MM.1S (cell line): ENCODE measurements at regions not wholly inside any gene's neighbourhood (a gene's known extent, or its start where the extent isn't known, plus 50 kb on each side); places are given as distances from the start of the nearest gene placed in this dataset.

Source experiments
- DNase-seq: peaks from one replicate; pipeline ENCODE4 v3.0.0-alpha.2; 2015
- H2AFZ ChIP-seq: fragments of 300-600 bp; sonication (generic); 2 replicates; pipeline ENCODE4 v1.6.0; 2016; ENCODE audit warnings: antibody characterized with exemption, low read length
- H3F3A ChIP-seq: fragments of 300-600 bp; sonication (generic); 2 replicates; pipeline ENCODE4 v1.6.1; 2016; ENCODE audit warnings: mild to moderate bottlenecking, antibody characterized with exemption, low read length, moderate library complexity, mixed read lengths; ENCODE audit not compliant: insufficient read depth
- H3K27ac ChIP-seq: fragments of 300-600 bp; sonication (generic); 2 replicates; pipeline ENCODE4 v1.5.1; 2016; ENCODE audit warnings: mild to moderate bottlenecking, low read length
- H3K27me3 ChIP-seq: fragments of 300-600 bp; sonication (generic); replicated peaks from 2 replicates; pipeline ENCODE4 v1.6.0; 2016; ENCODE audit warnings: low read length; ENCODE audit not compliant: insufficient read depth
- H3K36me3 ChIP-seq: fragments of 300-600 bp; sonication (generic); replicated peaks from 2 replicates; pipeline ENCODE4 v1.6.1; 2016; ENCODE audit warnings: mild to moderate bottlenecking, low read length, mixed read lengths; ENCODE audit not compliant: insufficient read depth
- H3K4me1 ChIP-seq: fragments of 300-600 bp; sonication (generic); 2 replicates; pipeline ENCODE4 v1.6.1; 2016; ENCODE audit warnings: low read length, mixed read lengths
- H3K4me2 ChIP-seq: fragments of 300-600 bp; sonication (generic); 2 replicates; pipeline ENCODE4 v1.6.0; 2016; ENCODE audit warnings: low read depth, low read length
- H3K4me3 ChIP-seq: fragments of 300-600 bp; sonication (generic); 2 replicates; pipeline ENCODE4 v1.5.1; 2016; ENCODE audit warnings: low read length, mixed read lengths
- H3K79me2 ChIP-seq: fragments of 300-600 bp; sonication (generic); 2 replicates; pipeline ENCODE4 v1.6.1; 2016; ENCODE audit warnings: mixed run types, low read length, mixed read lengths
- H3K9ac ChIP-seq: fragments of 300-600 bp; sonication (generic); 2 replicates; pipeline ENCODE4 v1.6.1; 2016; ENCODE audit warnings: low read length, mixed read lengths
- H3K9me2 ChIP-seq: fragments of 300-600 bp; sonication (generic); replicated peaks from 2 replicates; pipeline ENCODE4 v1.6.1; 2016; ENCODE audit warnings: mild to moderate bottlenecking, low read length, mixed read lengths; ENCODE audit not compliant: insufficient read depth
- H3K9me3 ChIP-seq: fragments of 300-600 bp; sonication (generic); replicated peaks from 2 replicates; pipeline ENCODE4 v1.6.1; 2016; ENCODE audit warnings: mild to moderate bottlenecking, low read length, mixed read lengths; ENCODE audit not compliant: insufficient read depth
- H4K20me1 ChIP-seq: fragments of 300-600 bp; sonication (generic); 2 replicates; pipeline ENCODE4 v1.6.1; 2016; ENCODE audit warnings: mild to moderate bottlenecking, low read length, moderate library complexity, mixed read lengths; ENCODE audit not compliant: insufficient read depth
- EZH2 ChIP-seq: fragments of 300-600 bp; sonication (generic); optimal IDR thresholded peaks from 2 replicates; pipeline ENCODE3; 2017; ENCODE audit warnings: low read depth, mild to moderate bottlenecking, antibody characterized with exemption, low read length, mixed read lengths
- EZH2phosphoT487 ChIP-seq: fragments of 300-600 bp; sonication (generic); IDR thresholded peaks from 2 replicates; pipeline ENCODE4 v1.6.1; 2018; ENCODE audit warnings: antibody characterized with exemption, low read length
- TF ChIP-seq, protein P1 (sequence below): fragments of 300-600 bp; sonication (generic); IDR thresholded peaks from 2 replicates; pipeline ENCODE4 v1.5.1; 2016; ENCODE audit warnings: antibody characterized with exemption, low read length, mixed read lengths

DNA sequence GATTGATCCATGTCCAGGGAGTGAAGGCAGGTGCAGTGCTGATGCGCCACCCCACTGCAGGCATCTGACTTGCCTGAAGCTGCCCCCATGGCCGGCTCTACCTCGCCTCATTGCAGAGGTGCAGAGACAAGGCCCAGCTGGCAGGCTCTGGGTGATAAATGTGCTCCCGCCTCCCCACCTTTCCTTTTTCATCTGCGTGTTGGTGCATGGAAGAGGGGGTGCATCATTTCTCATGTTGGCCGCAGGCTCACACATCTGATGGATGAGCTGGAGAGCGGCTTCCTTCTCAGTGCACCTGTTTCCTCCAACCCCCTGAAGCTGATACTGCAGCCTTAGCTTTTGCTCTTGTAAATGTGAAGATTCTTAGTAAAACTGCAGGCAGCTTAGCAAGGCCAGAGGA, 306.0 kb upstream of the KAZN start:
- Histone ChIP-seq H3K27me3 (no peaks in the 10 kb centered on the region), H3K9me3 (no peaks in the 10 kb centered on the region), H3K36me3 (no peaks in the 10 kb centered on the region), H3F3A (no peaks in the 10 kb centered on the region), H3K4me1 (no peaks in the 10 kb centered on the region), H2AFZ (no peak overlapping the region), H4K20me1 (no peaks in the 10 kb centered on the region), H3K79me2 (no peaks in the 10 kb centered on the region), H3K9ac (no peak overlapping the region), H3K9me2 (no peaks in the 10 kb centered on the region), H3K4me2 (no peak overlapping the region), H3K27ac (no peak overlapping the region), H3K4me3 (no peak overlapping the region)
- no peak for TF ChIP-seq EZH2
- TF ChIP-seq, protein P1, sequence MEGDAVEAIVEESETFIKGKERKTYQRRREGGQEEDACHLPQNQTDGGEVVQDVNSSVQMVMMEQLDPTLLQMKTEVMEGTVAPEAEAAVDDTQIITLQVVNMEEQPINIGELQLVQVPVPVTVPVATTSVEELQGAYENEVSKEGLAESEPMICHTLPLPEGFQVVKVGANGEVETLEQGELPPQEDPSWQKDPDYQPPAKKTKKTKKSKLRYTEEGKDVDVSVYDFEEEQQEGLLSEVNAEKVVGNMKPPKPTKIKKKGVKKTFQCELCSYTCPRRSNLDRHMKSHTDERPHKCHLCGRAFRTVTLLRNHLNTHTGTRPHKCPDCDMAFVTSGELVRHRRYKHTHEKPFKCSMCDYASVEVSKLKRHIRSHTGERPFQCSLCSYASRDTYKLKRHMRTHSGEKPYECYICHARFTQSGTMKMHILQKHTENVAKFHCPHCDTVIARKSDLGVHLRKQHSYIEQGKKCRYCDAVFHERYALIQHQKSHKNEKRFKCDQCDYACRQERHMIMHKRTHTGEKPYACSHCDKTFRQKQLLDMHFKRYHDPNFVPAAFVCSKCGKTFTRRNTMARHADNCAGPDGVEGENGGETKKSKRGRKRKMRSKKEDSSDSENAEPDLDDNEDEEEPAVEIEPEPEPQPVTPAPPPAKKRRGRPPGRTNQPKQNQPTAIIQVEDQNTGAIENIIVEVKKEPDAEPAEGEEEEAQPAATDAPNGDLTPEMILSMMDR, result no peak
- no peak for TF ChIP-seq EZH2phosphoT487
- DNase-seq, result no peak

- Histone ChIP-seq H3K4me1 (no peaks in the 10 kb centered on the region), H3K9me3 (no peaks in the 10 kb centered on the region), H3K36me3 (no peaks in the 10 kb centered on the region), H3K4me2 (no peak overlapping the region), H3K27ac (no peak overlapping the region), H4K20me1 (no peaks in the 10 kb centered on the region), H3K27me3 (no peaks in the 10 kb centered on the region), H3K79me2 (no peaks in the 10 kb centered on the region), H3K9ac (no peak overlapping the region), H3F3A (no peaks in the 10 kb centered on the region), H3K9me2 (no peaks in the 10 kb centered on the region), H3K4me3 (no peak overlapping the region), H2AFZ (no peak overlapping the region)
- TF ChIP-seq EZH2 (no peak), EZH2phosphoT487 (no peak)
- TF ChIP-seq, protein P1, result no peak
- no peak for DNase-seq
Observed at GRCh38 chr1:14294006-14294405, 304.5 kb upstream of the KAZN start.

DNA sequence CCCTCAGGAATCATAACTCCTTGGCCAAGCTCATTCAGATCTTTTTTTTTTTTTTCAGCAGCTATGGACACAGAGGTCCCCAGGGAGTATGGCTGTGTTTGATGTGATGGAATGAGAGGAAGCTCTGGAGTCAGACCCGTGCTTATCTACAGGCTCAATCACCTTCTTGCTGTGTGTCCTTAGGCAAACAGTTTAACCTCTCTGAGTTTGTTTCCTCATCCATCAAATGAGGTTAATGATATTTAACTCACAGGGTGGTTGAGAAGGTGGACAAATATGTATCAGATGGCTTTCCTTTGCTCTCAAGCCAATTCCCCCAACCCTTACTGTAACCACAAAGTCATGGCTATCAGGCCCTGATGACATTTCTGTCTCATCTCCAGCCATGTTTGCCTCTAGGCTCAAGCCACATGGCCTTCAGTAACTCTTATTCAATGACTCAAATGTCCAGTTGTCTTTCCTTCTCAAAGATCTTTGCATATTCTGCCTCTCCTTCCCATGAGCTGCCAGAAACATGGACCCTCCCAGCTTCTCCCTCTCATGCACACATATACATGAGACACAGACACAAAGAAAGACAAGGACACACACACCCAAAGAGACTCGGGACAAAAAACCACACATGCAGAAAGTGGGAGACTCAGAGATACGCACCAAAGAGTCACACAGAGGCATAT, 303.5 kb upstream of the KAZN start:
- Histone ChIP-seq H3K4me1 (no peaks in the 10 kb centered on the region), H3K9ac (no peak overlapping the region), H3K27ac (no peak overlapping the region), H2AFZ (no peak overlapping the region), H3K4me3 (no peak overlapping the region), H3K4me2 (no peak overlapping the region), H3K36me3 (no peaks in the 10 kb centered on the region), H3F3A (no peaks in the 10 kb centered on the region), H3K79me2 (no peaks in the 10 kb centered on the region), H3K27me3 (no peaks in the 10 kb centered on the region), H4K20me1 (no peaks in the 10 kb centered on the region), H3K9me2 (no peaks in the 10 kb centered on the region), H3K9me3 (no peaks in the 10 kb centered on the region)
- DNase-seq, result no peak
- TF ChIP-seq, protein P1, result no peak
